Neural progenitor cell (in vitro differentiated cells): ENCODE measurements at regions not wholly inside any gene's neighbourhood (a gene's known extent, or its start where the extent isn't known, plus 50 kb on each side); places are given as distances from the start of the nearest gene placed in this dataset.

Experiments used
- DNase-seq: peaks from one replicate; pipeline ENCODE4 v3.0.0-alpha.2; 2016; ENCODE audit warnings: low spot score
- H2AFZ ChIP-seq: fragments of 200-600 bp; sonication (generic); replicated peaks from 2 replicates; pipeline ENCODE4 v1.6.1; 2016; ENCODE audit warnings: antibody characterized with exemption
- H3F3A ChIP-seq: fragments of 200-600 bp; sonication (generic); 2 replicates; pipeline ENCODE4 v1.6.1; 2016; ENCODE audit warnings: antibody characterized with exemption, low read depth
- H3K27ac ChIP-seq: fragments of 200-600 bp; sonication (generic); 2 replicates; pipeline ENCODE4 v1.5.1; 2016; ENCODE audit warnings: mild to moderate bottlenecking
- H3K27me3 ChIP-seq: fragments of 200-600 bp; sonication (generic); 2 replicates; pipeline ENCODE4 v1.6.1; 2016; ENCODE audit warnings: mild to moderate bottlenecking, moderate library complexity
- H3K36me3 ChIP-seq: fragments of 200-600 bp; sonication (generic); 2 replicates; pipeline ENCODE4 v1.5.1; 2016
- H3K4me1 ChIP-seq: fragments of 200-600 bp; sonication (generic); 2 replicates; pipeline ENCODE4 v1.6.1; 2016; ENCODE audit warnings: mixed run types
- H3K4me2 ChIP-seq: fragments of 200-600 bp; sonication (generic); 2 replicates; pipeline ENCODE4 v1.6.1; 2016
- H3K4me3 ChIP-seq: fragments of 200-600 bp; sonication (generic); 2 replicates; pipeline ENCODE4 v1.5.1; 2016
- H3K79me2 ChIP-seq: fragments of 200-600 bp; sonication (generic); 2 replicates; pipeline ENCODE4 v1.6.1; 2016; ENCODE audit warnings: low read depth
- H3K9ac ChIP-seq: fragments of 200-600 bp; sonication (generic); 2 replicates; pipeline ENCODE4 v1.6.1; 2016
- H3K9me3 ChIP-seq: fragments of 200-600 bp; sonication (generic); 2 replicates; pipeline ENCODE4 v1.5.1; 2016; ENCODE audit warnings: low read depth
- H4K20me1 ChIP-seq: fragments of 200-600 bp; sonication (generic); 2 replicates; pipeline ENCODE4 v1.6.1; 2016; ENCODE audit warnings: low read depth
- H3K27ac Mint-ChIP-seq: 3 replicates; pipeline ENCODE4 v1.8.0; 2021; ENCODE audit warnings: mixed read lengths
- H3K27me3 Mint-ChIP-seq: 2 replicates; pipeline ENCODE4 v1.8.0; 2022; ENCODE audit warnings: low read depth, mild to moderate bottlenecking, inconsistent platforms, moderate library complexity, mixed read lengths; ENCODE audit not compliant: insufficient read depth
- H3K36me3 Mint-ChIP-seq: 3 replicates; pipeline ENCODE4 v1.8.0; 2021; ENCODE audit warnings: mixed read lengths
- H3K4me1 Mint-ChIP-seq: 3 replicates; pipeline ENCODE4 v1.8.0; 2021; ENCODE audit warnings: mixed read lengths
- H3K4me3 Mint-ChIP-seq: 3 replicates; pipeline ENCODE4 v1.8.0; 2021; ENCODE audit warnings: mild to moderate bottlenecking, moderate library complexity, mixed read lengths
- H3K9me3 Mint-ChIP-seq: 3 replicates; pipeline ENCODE4 v1.8.0; 2020; ENCODE audit warnings: mixed read lengths
- CTCF ChIP-seq: fragments of 200-600 bp; sonication (generic); IDR thresholded peaks from 2 replicates; pipeline ENCODE4 v1.5.1; 2017; ENCODE audit warnings: antibody characterized with exemption, mild to moderate bottlenecking
- EZH2 ChIP-seq: fragments of 200-600 bp; sonication (generic); IDR thresholded peaks from 2 replicates; pipeline ENCODE4 v1.6.1; 2017; ENCODE audit warnings: antibody characterized with exemption, mild to moderate bottlenecking, moderate library complexity
- EZH2phosphoT487 ChIP-seq: fragments of 200-600 bp; sonication (generic); IDR thresholded peaks from 2 replicates; pipeline ENCODE4 v1.6.1; 2017; ENCODE audit warnings: antibody characterized with exemption

GRCh38 chr7:94288096-94288495 is 106.6 kb upstream of the COL1A2 start:
- H3K27me3 Mint-ChIP-seq: no peaks in the 10 kb centered on the region
- Histone ChIP-seq H3F3A (no peaks in the 10 kb centered on the region), H3K36me3 (no peaks in the 10 kb centered on the region), H3K4me1 (peaks cover 21% of the 10 kb centered on the region), H3K4me2 (no peak overlapping the region), H3K79me2 (no peaks in the 10 kb centered on the region), H4K20me1 (no peaks in the 10 kb centered on the region), H2AFZ (no peak overlapping the region), H3K4me3 (no peak overlapping the region), H3K27ac (no peak overlapping the region), H3K27me3 (no peaks in the 10 kb centered on the region), H3K9ac (no peak overlapping the region), H3K9me3 (no peaks in the 10 kb centered on the region)
- no peak overlapping the region for H3K4me3 Mint-ChIP-seq
- H3K27ac Mint-ChIP-seq: no peak overlapping the region
- H3K36me3 Mint-ChIP-seq: no peaks in the 10 kb centered on the region
- no peaks in the 10 kb centered on the region for H3K9me3 Mint-ChIP-seq
- TF ChIP-seq EZH2: no peak
- TF ChIP-seq CTCF: no peak
- TF ChIP-seq EZH2phosphoT487: no peak
- H3K4me1 Mint-ChIP-seq: peaks cover 22% of the 10 kb centered on the region
- no peak for DNase-seq

DNA sequence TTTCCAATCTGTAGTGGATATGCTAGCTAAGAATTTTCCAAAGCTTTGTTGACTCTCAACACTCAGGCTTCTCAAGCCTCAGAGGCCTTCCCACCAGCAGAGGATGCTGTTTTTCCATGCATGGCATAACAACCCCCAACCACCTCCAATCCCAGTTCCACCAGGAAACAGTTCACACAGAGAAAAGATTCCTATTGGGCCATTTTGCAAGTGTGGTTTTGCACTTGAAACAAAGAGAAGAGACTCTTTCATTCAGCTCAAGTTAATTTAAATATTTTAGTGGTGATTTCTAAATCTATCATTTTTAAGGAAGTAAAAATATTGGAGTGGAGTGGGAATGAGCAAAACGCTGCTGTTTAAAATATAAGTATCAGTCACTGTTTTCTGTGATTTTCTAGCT is 105.6 kb upstream of the COL1A2 start:
- no peaks in the 10 kb centered on the region for H3K36me3 ChIP-seq
- H3K4me2 ChIP-seq: no peak overlapping the region
- no peak overlapping the region for H3K27ac ChIP-seq
- Mint-ChIP-seq H3K9me3 (no peaks in the 10 kb centered on the region), H3K4me1 (peaks cover 22% of the 10 kb centered on the region), H3K27me3 (peaks cover 2% of the 10 kb centered on the region), H3K36me3 (no peaks in the 10 kb centered on the region), H3K27ac (peak overlapping the region; percentile 34), H3K4me3 (no peak overlapping the region)
- no peak overlapping the region for H3K9ac ChIP-seq
- TF ChIP-seq CTCF (peak; percentile 98), EZH2phosphoT487 (no peak), EZH2 (no peak)
- no peaks in the 10 kb centered on the region for H3K27me3 ChIP-seq
- no peak overlapping the region for H3K4me3 ChIP-seq
- H2AFZ ChIP-seq: no peak overlapping the region
- no peaks in the 10 kb centered on the region for H4K20me1 ChIP-seq
- no peaks in the 10 kb centered on the region for H3K79me2 ChIP-seq
- H3K9me3 ChIP-seq: no peaks in the 10 kb centered on the region
- peak; percentile 88 for DNase-seq
- H3K4me1 ChIP-seq: peaks cover 15% of the 10 kb centered on the region
- no peaks in the 10 kb centered on the region for H3F3A ChIP-seq

DNA sequence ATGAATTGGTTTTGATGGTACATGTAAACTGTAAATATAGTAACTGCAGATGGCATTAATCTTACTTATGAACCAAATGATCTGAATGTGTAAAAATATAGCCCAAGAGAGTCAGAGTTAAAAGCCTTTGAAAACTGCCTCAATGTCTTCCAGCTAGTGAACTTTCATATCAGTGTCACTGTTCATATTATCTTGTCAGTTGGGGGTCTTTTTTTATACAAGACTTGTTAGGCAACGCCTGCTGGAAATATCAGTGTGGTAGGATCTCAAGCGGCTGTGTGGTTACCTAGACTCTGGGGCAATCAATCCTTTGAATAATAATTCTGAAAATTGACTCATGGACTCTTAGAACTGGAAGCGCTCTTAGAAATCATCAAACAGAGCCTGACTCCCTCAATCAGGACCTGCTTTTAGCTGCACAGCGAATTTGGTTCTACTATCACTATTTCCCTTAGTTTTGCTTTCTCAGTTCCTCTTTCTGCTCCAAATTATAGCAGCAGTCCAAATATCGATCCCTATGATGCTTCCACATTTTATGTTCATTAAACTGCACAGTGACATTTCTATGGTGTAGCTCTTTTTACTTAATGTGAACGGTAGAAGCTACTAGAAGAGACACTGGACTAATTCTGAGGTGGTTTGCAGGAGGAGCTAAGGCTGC is 100.1 kb upstream of the COL1A2 start:
- Histone ChIP-seq H3F3A (no peaks in the 10 kb centered on the region), H3K4me2 (no peak overlapping the region), H3K9ac (no peak overlapping the region), H4K20me1 (no peaks in the 10 kb centered on the region), H3K9me3 (no peaks in the 10 kb centered on the region), H3K4me1 (no peaks in the 10 kb centered on the region), H3K36me3 (no peaks in the 10 kb centered on the region), H3K27ac (no peak overlapping the region), H3K27me3 (no peaks in the 10 kb centered on the region), H3K4me3 (no peak overlapping the region), H3K79me2 (no peaks in the 10 kb centered on the region), H2AFZ (no peak overlapping the region)
- no peaks in the 10 kb centered on the region for H3K36me3 Mint-ChIP-seq
- no peak overlapping the region for H3K4me3 Mint-ChIP-seq
- peaks cover 4% of the 10 kb centered on the region for H3K27me3 Mint-ChIP-seq
- no peak for DNase-seq
- peaks cover 19% of the 10 kb centered on the region for H3K4me1 Mint-ChIP-seq
- no peak for TF ChIP-seq CTCF
- no peak for TF ChIP-seq EZH2phosphoT487
- peaks cover 2% of the 10 kb centered on the region for H3K9me3 Mint-ChIP-seq
- H3K27ac Mint-ChIP-seq: no peak overlapping the region
